ENCODE measurements at regions not wholly inside any gene's neighbourhood (a gene's known extent, or its start where the extent isn't known, plus 50 kb on each side); places are given as distances from the start of the nearest gene placed in this dataset.

- TF ChIP-seq POLR2A (IDR thresholded peaks at IDR 0.05; ENCODE audit: borderline replicate concordance, extremely low read depth, insufficient read depth, insufficient read length) (no peak), ZFX (IDR thresholded peaks at IDR 0.05) (no peak), FOSL1 (IDR thresholded peaks at IDR 0.05; ENCODE audit: low read depth) (no peak), CTCF (IDR thresholded peaks at IDR 0.05 in 2 of 3, conservative IDR thresholded peaks at IDR 0.05 in 1 of 3; ENCODE audit: borderline replicate concordance in 1 of 3, insufficient read depth in 1 of 3, low read depth in 2 of 3, low read length in 2 of 3) (no peak), EZH2 (IDR thresholded peaks at IDR 0.05) (no peak), TCF7L2 (IDR thresholded peaks at IDR 0.05; ENCODE audit: borderline replicate concordance, extremely low read depth, insufficient read depth, insufficient read length) (no peak), JUND (IDR thresholded peaks at IDR 0.05) (no peak), MAX (IDR thresholded peaks at IDR 0.05) (no peak), SP1 (IDR thresholded peaks at IDR 0.05; ENCODE audit: low read depth) (no peak), EZH2phosphoT487 (IDR thresholded peaks at IDR 0.05; ENCODE audit: borderline replicate concordance) (no peak), POLR2AphosphoS5 (IDR thresholded peaks at IDR 0.05; ENCODE audit: low read depth, low read length) (no peak), REST (IDR thresholded peaks at IDR 0.05; ENCODE audit: low read depth) (no peak), ELF1 (IDR thresholded peaks at IDR 0.05; ENCODE audit: borderline replicate concordance, low read depth) (no peak), ATF3 (IDR thresholded peaks at IDR 0.05) (no peak)
These were observed 321.9 kb upstream of the ZFHX3 start for GRCh38 chr16:73369851-73370250.
